LNCAP (cell line): ENCODE measurements at regions not wholly inside any gene's neighbourhood (a gene's known extent, or its start where the extent isn't known, plus 50 kb on each side); places are given as distances from the start of the nearest gene placed in this dataset.

Experiments used
- TF ChIP-seq, protein P1 (sequence below): fragments of 450-650 bp; IDR thresholded peaks from 2 replicates; pipeline ENCODE4 v1.5.1; 2017; ENCODE audit warnings: mild to moderate bottlenecking

DNA sequence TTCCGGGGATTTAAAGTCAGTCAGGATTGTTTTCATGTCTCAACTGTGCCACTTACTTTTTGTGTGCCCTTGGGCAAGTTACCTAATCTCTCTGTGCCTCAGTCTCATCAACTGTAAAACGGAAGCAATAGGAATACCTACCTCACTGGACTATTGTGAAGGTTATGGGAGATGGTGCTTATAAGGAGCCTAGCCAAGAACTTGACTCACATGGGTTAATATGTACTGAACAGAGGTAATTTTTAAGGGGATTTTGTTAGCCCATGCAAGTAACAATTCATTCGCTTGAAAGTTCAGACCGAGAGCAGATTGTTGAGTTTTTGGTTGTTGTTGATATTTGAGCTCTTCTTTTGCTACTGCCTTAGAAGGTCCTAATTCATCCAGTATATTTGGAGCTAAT is 202.9 kb downstream of the ZNF365 start:
- TF ChIP-seq, protein P1, sequence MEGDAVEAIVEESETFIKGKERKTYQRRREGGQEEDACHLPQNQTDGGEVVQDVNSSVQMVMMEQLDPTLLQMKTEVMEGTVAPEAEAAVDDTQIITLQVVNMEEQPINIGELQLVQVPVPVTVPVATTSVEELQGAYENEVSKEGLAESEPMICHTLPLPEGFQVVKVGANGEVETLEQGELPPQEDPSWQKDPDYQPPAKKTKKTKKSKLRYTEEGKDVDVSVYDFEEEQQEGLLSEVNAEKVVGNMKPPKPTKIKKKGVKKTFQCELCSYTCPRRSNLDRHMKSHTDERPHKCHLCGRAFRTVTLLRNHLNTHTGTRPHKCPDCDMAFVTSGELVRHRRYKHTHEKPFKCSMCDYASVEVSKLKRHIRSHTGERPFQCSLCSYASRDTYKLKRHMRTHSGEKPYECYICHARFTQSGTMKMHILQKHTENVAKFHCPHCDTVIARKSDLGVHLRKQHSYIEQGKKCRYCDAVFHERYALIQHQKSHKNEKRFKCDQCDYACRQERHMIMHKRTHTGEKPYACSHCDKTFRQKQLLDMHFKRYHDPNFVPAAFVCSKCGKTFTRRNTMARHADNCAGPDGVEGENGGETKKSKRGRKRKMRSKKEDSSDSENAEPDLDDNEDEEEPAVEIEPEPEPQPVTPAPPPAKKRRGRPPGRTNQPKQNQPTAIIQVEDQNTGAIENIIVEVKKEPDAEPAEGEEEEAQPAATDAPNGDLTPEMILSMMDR, result no peak

GRCh38 chr10:62577666-62578291 is 203.6 kb downstream of the ZNF365 start:
- TF ChIP-seq, protein P1, result no peak

- TF ChIP-seq, protein P1, result no peak
Observed at GRCh38 chr10:62578301-62578700, 204.1 kb downstream of the ZNF365 start.

GRCh38 chr10:62578916-62579315 is 204.7 kb downstream of the ZNF365 start:
- TF ChIP-seq, protein P1, result no peak

GRCh38 chr10:62580396-62580795 is 206.2 kb downstream of the ZNF365 start:
- TF ChIP-seq, protein P1, result no peak

DNA sequence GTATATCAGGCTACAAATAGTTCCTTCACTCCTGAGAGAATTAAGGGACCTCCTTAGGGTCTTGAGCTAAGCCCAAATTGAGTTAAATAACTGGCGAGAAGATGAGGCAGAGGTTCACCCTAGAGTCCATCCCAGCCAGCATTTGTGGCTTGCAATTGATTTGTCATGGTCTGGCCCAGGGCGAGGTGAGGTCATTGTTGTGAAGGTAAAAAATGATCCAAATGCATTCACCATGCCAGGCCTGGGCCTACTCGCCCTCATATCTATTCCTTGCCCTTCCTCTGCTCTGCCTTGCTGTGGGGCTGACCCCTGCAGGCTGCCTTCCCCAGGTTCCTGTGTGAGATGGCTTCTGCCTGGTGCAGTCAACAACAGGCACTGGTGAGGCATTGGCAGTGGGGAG is 207.2 kb downstream of the ZNF365 start:
- TF ChIP-seq, protein P1, result no peak

DNA sequence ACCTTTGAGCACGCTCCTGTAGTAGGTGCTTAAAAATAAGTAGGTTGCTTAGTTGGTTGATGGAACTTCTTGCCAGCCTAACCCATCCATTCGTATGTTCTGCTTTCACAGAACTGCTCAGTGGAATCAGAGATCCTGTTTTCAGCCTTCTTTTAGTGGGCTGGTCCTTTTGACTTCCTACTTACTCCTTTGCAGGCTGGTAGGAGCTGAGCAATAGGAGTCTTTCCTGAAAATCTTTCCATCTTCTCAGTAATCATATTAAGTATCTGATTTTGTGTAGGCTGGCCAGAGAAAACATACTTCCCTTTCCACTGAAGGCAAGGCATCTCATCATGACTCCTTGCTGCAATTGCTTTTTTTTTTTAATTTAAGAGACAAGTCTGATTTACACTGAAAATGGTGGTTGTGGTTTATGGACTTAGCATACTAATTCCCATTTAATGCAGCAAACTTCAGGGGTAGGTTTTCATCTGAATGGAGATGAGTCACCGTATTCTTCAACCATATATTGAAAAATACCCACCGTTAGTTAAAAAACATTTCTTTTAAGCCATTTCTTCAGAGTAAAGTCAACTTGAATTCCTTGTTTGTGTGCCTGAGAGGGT is 208.0 kb downstream of the ZNF365 start:
- TF ChIP-seq, protein P1, result no peak

- TF ChIP-seq, protein P1, result no peak
Observed at GRCh38 chr10:62582804-62583208, 208.6 kb downstream of the ZNF365 start.
